ENCODE measurements at regions not wholly inside any gene's neighbourhood (a gene's known extent, or its start where the extent isn't known, plus 50 kb on each side); places are given as distances from the start of the nearest gene placed in this dataset.

DNA sequence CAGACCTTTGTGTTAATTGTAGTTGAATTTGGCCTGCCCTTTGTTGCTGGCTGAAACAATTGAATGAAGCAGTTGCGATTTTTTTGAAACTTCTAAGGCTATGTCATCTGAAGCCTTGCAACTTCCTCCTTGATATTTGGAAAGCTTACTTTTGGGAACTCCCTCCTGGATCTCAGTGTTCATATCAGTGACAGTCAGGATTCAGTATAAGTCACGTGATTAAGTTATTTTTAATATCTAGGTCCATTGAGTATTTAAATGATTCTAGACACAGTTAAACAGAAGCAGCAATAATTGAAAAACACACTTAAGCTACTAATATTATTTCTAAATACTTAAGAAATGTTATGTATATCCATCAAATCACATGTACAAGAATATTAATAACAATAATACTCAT is 951.3 kb downstream of the GRIK2 start:
- TF ChIP-seq, protein P1, sequence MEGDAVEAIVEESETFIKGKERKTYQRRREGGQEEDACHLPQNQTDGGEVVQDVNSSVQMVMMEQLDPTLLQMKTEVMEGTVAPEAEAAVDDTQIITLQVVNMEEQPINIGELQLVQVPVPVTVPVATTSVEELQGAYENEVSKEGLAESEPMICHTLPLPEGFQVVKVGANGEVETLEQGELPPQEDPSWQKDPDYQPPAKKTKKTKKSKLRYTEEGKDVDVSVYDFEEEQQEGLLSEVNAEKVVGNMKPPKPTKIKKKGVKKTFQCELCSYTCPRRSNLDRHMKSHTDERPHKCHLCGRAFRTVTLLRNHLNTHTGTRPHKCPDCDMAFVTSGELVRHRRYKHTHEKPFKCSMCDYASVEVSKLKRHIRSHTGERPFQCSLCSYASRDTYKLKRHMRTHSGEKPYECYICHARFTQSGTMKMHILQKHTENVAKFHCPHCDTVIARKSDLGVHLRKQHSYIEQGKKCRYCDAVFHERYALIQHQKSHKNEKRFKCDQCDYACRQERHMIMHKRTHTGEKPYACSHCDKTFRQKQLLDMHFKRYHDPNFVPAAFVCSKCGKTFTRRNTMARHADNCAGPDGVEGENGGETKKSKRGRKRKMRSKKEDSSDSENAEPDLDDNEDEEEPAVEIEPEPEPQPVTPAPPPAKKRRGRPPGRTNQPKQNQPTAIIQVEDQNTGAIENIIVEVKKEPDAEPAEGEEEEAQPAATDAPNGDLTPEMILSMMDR (IDR thresholded peaks at IDR 0.05) = no peak
- TF ChIP-seq ZFX (IDR thresholded peaks at IDR 0.05; ENCODE audit: borderline replicate concordance) = no peak

All from 22Rv1 (cell line).